ENCODE measurements at regions not wholly inside any gene's neighbourhood (a gene's known extent, or its start where the extent isn't known, plus 50 kb on each side); places are given as distances from the start of the nearest gene placed in this dataset.
"Not testable (repeated sequence)": the region's sequence is repeated elsewhere in the genome, so short reads cannot be mapped to it uniquely, and the experiment has no call there.

- DNase-seq = no peak
These were observed 341.9 kb upstream of the EYS start for GRCh38 chr6:66048684-66049474.

GRCh38 chr6:66032626-66033025 lies 325.6 kb upstream of the EYS start:
- no peak for DNase-seq

GRCh38 chr6:66029391-66029790 lies 322.4 kb upstream of the EYS start:
- DNase-seq = no peak

DNA sequence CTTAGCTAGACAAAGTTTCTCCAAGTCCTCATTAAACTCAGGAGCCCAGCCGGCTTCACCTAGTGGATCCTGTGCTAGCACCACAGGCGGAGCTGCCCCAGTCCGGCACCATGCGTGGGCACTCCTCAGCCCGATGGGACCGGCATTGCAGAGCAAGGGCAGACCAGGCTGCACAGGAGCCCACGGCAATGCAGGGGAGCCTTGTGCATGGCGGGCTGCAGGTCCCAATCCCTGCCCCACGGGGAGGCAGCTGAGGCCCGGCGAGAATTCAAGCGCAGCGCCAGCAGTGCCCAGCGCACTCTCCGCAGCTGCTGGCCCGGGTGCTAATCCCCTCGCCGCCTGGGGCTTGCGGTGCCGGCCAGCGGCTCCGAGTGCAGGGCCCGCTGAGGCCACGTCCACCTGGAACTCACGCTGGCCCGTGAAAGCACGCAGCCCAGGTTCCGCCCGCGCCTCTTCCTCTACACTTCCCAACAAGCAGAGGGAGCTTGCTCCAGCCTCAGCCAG lies 292.3 kb upstream of the EYS start:
- DNase-seq = no peak

DNA sequence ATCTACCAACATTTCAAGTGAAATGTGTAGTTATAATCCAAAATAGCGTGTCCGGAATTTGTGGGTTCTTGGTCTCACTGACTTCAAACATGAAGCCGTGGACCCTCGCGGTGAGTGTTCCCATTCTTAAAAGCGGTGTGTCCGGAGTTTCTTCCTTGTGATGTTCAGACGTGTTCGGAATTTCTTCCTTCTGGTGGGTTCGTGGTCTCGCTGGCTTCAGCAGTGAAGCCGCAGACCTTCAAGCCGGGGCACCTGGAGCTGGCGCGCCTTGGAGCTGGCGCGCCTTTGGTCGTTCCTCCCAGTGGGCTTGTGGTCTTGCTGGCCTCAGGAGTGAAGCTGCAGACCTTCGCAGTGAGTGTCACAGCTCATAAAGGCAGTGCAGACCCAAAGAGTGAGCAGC lies 291.5 kb upstream of the EYS start:
- DNase-seq = no peak

- no peak for DNase-seq
These were observed 290.5 kb upstream of the EYS start for GRCh38 chr6:65997539-65997938.

GRCh38 chr6:65996096-65996495 lies 289.1 kb upstream of the EYS start:
- no peak for DNase-seq

DNA sequence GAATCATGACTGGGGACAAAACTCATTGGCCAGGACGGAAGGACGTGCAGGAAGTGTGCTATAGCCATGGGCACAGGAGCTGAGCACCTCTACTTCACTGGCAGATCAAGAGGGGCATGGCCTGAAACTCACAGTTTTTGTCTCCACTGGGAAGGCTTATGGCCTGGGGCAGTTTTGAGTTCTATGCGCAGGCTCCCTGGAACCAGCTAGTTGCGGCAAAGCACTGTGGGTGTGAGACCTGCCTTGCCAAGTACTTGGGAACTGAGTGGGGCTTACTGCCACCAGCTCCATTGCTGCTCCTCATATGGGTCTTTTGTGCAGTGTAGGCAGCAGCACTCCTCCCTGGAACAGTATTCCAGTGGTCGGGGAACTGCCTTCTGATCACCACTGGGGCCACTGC lies 282.6 kb upstream of the EYS start:
- DNase-seq = no peak

DNA sequence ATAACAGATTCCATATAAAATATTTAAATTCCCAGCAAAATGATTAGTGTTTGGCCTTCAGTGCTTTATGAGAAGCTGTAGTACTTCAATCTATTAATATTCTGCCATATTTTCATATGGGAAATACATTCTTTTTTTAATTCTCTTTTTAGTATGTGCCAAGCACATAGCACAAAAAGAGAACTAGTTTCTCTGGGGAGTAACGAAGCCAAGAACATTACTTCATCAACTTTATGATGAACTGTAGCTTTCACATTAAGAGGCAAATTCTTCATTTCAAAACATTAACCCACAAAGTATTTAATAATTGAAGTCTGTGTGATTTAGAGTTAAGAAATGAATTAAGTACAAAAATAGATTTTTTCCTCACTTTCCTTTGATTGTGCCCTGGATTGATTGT lies 281.0 kb upstream of the EYS start:
- DNase-seq = no peak

DNA sequence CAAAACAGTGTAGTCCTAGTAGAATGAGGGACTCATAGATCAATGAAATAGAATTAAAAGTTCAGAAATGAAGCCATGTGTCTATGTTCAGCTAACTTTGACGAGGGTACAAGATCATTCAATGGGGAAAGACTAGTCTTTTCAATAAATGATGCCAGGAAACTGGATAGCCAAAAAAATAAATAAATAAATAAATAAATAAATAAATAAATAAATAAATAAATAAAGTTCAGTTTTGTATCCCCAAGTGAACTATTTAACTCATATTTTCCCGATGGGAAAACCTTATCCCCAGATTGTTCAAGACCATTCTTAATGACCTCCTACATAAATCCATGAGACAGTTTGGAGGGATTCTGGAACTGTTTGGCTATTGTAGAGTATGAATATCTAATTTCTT lies 277.1 kb upstream of the EYS start:
- DNase-seq = no peak

DNA sequence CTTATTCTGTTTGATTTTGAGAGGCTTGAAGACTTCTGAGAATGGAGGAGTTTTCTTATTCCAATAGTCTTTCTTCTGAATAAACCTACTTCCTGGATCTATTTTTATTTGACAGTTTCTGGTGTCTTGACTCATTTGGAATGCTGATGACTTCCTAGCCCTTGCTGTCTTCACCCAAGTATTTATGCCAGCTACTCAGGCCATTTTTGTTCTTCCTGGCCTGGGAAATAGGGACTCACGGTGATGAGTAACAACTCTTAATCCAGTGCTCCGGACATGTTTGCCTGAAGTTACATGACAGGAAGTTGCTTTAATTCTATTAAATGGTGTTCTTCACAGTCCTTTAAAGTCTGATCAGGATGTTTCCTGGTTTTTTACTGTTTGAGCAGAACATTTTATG lies 272.1 kb upstream of the EYS start:
- DNase-seq = no peak

- DNase-seq = not testable (repeated sequence)
These were observed 264.2 kb upstream of the EYS start for GRCh38 chr6:65971252-65971651.

DNA sequence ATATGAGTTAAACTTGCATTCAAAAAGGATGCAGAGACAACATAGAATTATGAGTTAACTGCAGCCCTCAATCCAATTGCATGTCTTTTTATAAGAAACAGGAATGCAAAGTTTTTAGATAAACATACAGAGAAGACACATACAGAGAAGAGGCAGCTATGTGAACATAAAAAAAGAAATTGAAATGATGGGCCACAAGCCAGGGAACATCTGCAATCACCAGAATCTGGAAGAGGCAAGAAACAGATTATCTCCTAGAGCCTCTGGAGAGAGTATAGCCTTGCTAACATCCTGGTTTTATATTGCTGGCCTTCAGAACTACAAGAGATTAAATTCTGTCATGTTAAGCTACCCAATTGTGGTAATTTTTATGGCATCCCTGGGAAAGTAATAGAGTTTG lies 257.2 kb upstream of the EYS start:
- DNase-seq = no peak

- no peak for DNase-seq
These were observed 248.0 kb upstream of the EYS start for GRCh38 chr6:65955034-65955433.

DNA sequence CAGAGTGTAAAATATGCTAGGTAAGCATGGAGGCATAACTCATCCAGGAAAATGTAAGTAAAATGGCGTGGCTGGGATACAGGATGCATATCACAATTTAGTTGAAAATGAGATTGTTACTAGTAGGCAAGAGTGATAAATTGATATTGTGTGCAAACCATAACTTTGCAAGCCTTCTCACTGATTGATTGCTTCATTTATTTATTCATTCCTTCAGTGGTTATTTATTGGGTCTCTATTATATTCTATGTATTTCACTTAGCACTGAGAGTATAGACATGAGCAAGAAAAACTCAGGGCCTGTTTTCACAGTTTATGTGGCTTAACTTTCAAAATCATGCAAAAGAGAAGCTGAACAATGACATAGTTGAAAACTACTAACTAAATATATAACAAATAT lies 241.0 kb upstream of the EYS start:
- no peak for DNase-seq

GRCh38 chr6:65943548-65943947 lies 236.5 kb upstream of the EYS start:
- peak; percentile 23 for DNase-seq

DNA sequence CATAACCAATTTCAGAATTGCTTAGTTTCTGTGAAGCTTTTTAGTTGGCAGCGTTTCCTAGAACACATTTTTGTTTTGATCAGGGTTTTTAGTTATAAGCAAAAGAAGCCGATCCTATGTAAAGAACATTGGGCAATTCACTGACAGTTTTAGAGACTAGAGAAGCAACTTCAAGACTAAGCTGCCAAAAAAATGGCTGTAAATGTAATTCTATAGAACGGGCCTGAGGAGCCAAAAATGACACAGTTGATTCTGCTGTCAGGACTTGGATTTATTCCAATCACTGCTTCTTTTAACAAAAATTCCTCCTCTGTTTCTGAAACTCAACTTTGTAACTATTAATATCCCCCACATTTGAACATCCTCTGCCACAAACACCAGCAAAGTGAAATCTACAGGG lies 236.0 kb upstream of the EYS start:
- DNase-seq = no peak

DNA sequence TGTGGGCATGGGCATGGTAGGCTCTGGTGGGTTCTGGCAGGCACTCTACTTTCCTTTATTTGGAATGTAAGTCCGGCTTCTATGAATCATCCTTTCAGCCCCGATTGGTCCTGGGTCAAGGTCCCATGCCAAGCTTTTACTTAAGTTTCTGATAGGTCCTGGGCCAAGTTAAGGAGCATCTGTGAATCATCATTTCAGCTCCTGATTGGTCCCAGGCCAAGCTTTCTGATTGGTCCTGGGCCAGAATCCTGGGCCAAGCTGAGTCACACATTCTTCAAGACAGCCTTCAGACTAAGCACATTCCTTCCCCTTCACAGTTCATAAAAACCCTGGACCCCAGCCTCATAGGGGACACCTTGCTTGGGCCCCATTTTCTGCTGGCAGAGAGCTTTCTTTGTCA lies 231.0 kb upstream of the EYS start:
- DNase-seq = peak; percentile 55

GRCh38 chr6:65935412-65935811 lies 228.4 kb upstream of the EYS start:
- no peak for DNase-seq

DNA sequence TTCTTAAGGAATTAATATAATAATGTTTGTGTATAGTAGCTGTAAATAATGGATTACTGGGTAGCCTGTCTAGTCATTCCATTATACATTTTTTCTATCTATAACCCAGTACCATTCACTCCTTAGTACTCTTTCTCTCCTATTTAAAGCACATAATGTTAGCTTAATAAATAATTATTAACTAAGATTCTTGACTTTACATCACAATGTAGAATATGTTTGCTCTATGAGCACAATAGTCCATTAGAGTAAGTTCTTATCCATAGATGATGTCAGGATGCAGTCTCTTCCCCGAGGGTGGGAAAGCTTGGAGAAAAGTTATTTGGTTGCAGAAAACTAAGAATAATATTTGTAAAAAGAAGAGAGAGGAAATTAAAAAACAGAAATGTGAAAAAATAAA lies 226.4 kb upstream of the EYS start:
- DNase-seq = no peak

GRCh38 chr6:65927141-65927540 lies 220.1 kb upstream of the EYS start:
- no peak for DNase-seq

DNA sequence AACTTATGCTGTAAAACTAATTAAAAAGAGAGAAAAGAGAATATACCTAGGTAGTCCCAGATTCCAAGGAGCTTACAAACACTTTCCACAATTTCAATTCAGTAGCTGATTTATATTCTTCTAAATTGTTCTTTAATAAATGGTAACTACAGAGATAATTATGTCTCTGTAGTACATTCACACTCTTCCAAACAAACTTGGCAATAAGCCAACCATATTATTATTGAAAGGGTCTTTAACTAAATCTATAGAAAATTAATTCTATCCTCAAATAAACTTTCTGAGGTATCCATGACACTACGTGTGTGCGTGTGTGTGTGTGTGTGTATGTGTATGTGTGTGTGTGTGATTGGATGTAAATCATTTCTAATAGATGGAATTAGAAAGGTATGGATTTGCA lies 217.4 kb upstream of the EYS start:
- no peak for DNase-seq

DNA sequence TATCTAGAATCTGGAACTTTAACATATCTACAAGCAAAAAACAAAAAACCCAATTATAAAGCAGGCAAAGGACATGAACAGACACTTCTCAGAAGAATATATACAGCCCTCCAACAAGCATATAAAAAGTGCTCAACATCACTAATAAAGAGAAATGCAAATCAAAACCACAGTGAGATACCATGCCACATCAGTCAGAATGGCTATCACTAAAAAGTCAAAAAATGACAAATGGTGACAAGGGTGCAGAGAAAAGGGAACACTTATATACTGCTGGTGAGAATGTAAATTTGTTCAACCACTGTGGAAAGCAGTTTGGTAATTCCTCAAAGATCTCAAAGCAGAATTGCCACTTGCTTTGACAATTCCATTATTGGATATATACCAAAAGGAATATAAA lies 215.0 kb upstream of the EYS start:
- no peak for DNase-seq

DNA sequence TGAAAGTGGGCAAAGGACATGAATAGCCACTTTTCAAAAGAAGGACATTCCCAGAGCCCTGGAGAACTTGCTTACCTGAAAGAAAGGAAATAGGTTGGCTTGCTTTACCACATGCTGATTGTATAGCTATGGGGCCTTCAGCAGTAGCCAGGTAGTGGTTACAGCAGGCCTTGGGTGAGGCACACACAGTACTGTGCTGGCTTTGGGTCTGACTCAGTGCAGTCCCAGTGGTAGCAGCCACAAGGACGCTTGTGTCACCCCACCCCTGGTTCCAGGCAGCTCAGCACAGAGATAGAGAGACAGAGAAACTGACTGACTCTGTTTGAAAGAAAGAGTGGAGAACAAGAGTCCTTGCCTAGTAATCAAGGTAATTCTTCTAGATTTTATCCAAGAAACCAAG lies 201.0 kb upstream of the EYS start:
- no peak for DNase-seq

DNA sequence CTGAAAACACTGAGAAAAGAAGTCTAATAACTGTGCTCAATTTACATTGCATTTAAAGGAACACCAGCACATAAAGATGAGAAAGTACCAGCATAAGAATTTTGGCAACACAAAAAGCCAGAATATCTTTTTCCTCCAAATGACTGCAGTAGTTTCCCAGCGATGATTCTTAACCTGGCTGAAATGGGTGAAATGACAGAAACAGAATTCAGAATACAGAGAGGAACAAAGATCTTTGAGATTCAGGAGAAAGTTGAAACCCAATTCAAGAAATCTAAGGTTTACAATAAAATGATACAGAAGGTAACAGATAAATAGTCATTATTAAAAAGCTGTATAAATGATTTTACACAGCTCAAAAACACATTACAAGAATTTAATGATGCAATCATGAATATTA lies 197.0 kb upstream of the EYS start:
- DNase-seq = no peak

All from right hindlimb (tissue), 1 donor.